ENCODE measurements at regions not wholly inside any gene's neighbourhood (a gene's known extent, or its start where the extent isn't known, plus 50 kb on each side); places are given as distances from the start of the nearest gene placed in this dataset.

DNA sequence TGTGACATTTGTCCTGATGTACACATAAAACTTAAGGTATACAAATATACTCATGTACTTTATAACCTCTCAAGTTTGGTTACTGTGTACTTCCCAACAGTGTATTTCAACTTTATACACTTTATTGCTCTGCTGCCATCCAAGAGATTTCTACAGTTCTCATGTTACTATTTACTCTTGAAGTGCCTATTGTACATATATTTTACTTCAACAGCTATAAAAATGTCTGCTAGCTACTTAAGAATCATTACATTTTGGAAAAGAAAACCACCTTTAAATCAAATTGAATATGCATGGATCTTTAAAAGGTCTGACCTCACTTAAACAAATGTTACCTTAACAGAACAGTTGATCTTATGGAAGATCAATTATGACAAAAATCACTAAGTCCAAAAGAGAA, 1056.4 kb downstream of the ADGRL3 start:
- no peak overlapping the region for H3K27ac ChIP-seq (ENCODE audit: low read depth, low read length)

GRCh38 chr4:62252728-62253127, 1052.6 kb downstream of the ADGRL3 start:
- no peaks in the 10 kb centered on the region for H3K9me2 ChIP-seq (replicated peaks; ENCODE audit: control insufficient read depth, low read length)
- H3K4me2 ChIP-seq (ENCODE audit: low read length) = no peak overlapping the region
- no peaks in the 10 kb centered on the region for H3K79me2 ChIP-seq (ENCODE audit: control insufficient read depth, low read length)
- H3K27ac ChIP-seq (ENCODE audit: low read depth, low read length) = no peak overlapping the region
- no peaks in the 10 kb centered on the region for H3K36me3 ChIP-seq (ENCODE audit: control insufficient read depth, low read length)
- no peaks in the 10 kb centered on the region for H3K9me3 ChIP-seq (ENCODE audit: control insufficient read depth, insufficient read depth, low read length)
- no peak overlapping the region for H3K4me3 ChIP-seq (ENCODE audit: low read length)
- TF ChIP-seq, protein P1, sequence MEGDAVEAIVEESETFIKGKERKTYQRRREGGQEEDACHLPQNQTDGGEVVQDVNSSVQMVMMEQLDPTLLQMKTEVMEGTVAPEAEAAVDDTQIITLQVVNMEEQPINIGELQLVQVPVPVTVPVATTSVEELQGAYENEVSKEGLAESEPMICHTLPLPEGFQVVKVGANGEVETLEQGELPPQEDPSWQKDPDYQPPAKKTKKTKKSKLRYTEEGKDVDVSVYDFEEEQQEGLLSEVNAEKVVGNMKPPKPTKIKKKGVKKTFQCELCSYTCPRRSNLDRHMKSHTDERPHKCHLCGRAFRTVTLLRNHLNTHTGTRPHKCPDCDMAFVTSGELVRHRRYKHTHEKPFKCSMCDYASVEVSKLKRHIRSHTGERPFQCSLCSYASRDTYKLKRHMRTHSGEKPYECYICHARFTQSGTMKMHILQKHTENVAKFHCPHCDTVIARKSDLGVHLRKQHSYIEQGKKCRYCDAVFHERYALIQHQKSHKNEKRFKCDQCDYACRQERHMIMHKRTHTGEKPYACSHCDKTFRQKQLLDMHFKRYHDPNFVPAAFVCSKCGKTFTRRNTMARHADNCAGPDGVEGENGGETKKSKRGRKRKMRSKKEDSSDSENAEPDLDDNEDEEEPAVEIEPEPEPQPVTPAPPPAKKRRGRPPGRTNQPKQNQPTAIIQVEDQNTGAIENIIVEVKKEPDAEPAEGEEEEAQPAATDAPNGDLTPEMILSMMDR (IDR thresholded peaks at IDR 0.05; ENCODE audit: low read depth, low read length, poor library complexity, severe bottlenecking) = no peak
- no peak for TF ChIP-seq EZH2phosphoT487 (IDR thresholded peaks at IDR 0.05; ENCODE audit: borderline replicate concordance, low read length)
- no peaks in the 10 kb centered on the region for H4K20me1 ChIP-seq (ENCODE audit: control insufficient read depth, insufficient read depth, low read depth, low read length)
- H3K27me3 ChIP-seq (ENCODE audit: control insufficient read depth, low read length) = no peaks in the 10 kb centered on the region
- no peaks in the 10 kb centered on the region for H3F3A ChIP-seq (ENCODE audit: control insufficient read depth, insufficient read depth)
- no peaks in the 10 kb centered on the region for H3K4me1 ChIP-seq (ENCODE audit: control insufficient read depth, low read length)

More for the DNA sequence above, 1056.4 kb downstream of the ADGRL3 start:
- H3K9me3 ChIP-seq (ENCODE audit: control insufficient read depth, insufficient read depth, low read length) = no peaks in the 10 kb centered on the region
- no peaks in the 10 kb centered on the region for H3K4me1 ChIP-seq (ENCODE audit: control insufficient read depth, low read length)
- no peaks in the 10 kb centered on the region for H3F3A ChIP-seq (ENCODE audit: control insufficient read depth, insufficient read depth)
- no peaks in the 10 kb centered on the region for H3K27me3 ChIP-seq (ENCODE audit: control insufficient read depth, low read length)
- TF ChIP-seq EZH2phosphoT487 (IDR thresholded peaks at IDR 0.05; ENCODE audit: borderline replicate concordance, low read length) = no peak
- TF ChIP-seq, protein P1 (IDR thresholded peaks at IDR 0.05; ENCODE audit: low read depth, low read length, poor library complexity, severe bottlenecking) = no peak
- no peaks in the 10 kb centered on the region for H3K36me3 ChIP-seq (ENCODE audit: control insufficient read depth, low read length)
- no peak overlapping the region for H3K4me2 ChIP-seq (ENCODE audit: low read length)
- H4K20me1 ChIP-seq (ENCODE audit: control insufficient read depth, insufficient read depth, low read depth, low read length) = no peaks in the 10 kb centered on the region
- H3K79me2 ChIP-seq (ENCODE audit: control insufficient read depth, low read length) = no peaks in the 10 kb centered on the region
- H3K4me3 ChIP-seq (ENCODE audit: low read length) = no peak overlapping the region
- no peaks in the 10 kb centered on the region for H3K9me2 ChIP-seq (replicated peaks; ENCODE audit: control insufficient read depth, low read length)

DNA sequence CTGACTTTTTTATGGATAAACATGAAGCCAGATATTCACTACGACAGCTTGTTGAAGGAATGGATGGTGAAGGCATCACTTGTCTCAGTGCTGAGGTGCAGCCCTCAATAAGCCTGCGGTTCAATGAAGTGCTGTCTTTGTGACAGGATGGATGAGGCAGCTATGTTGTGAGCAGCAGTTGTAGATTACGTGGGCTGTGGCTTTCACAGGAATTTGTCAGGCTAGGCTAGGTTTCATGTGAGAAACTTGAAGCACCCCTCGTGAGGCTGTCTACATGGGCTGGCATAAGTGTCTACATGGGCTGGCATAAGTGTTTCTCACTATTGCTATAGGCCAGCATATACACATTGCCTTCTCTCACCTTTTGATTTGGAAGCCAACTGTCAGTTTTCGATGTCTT, 1050.0 kb downstream of the ADGRL3 start:
- Histone ChIP-seq H3K27me3 (ENCODE audit: control insufficient read depth, low read length) (no peaks in the 10 kb centered on the region), H3K36me3 (ENCODE audit: control insufficient read depth, low read length) (no peaks in the 10 kb centered on the region), H3F3A (ENCODE audit: control insufficient read depth, insufficient read depth) (no peaks in the 10 kb centered on the region), H3K27ac (ENCODE audit: low read depth, low read length) (no peak overlapping the region), H3K4me1 (ENCODE audit: control insufficient read depth, low read length) (no peaks in the 10 kb centered on the region), H4K20me1 (ENCODE audit: control insufficient read depth, insufficient read depth, low read depth, low read length) (no peaks in the 10 kb centered on the region), H3K9me3 (ENCODE audit: control insufficient read depth, insufficient read depth, low read length) (no peaks in the 10 kb centered on the region), H3K4me2 (ENCODE audit: low read length) (no peak overlapping the region), H3K79me2 (ENCODE audit: control insufficient read depth, low read length) (no peaks in the 10 kb centered on the region), H3K9me2 (replicated peaks; ENCODE audit: control insufficient read depth, low read length) (no peaks in the 10 kb centered on the region), H3K4me3 (ENCODE audit: low read length) (no peak overlapping the region)
- TF ChIP-seq, protein P1 (IDR thresholded peaks at IDR 0.05; ENCODE audit: low read depth, low read length, poor library complexity, severe bottlenecking) = no peak
- no peak for TF ChIP-seq EZH2phosphoT487 (IDR thresholded peaks at IDR 0.05; ENCODE audit: borderline replicate concordance, low read length)

GRCh38 chr4:62243895-62244294, 1043.8 kb downstream of the ADGRL3 start:
- no peaks in the 10 kb centered on the region for H4K20me1 ChIP-seq (ENCODE audit: control insufficient read depth, insufficient read depth, low read depth, low read length)
- TF ChIP-seq, protein P1 (IDR thresholded peaks at IDR 0.05; ENCODE audit: low read depth, low read length, poor library complexity, severe bottlenecking) = no peak
- no peak for TF ChIP-seq EZH2phosphoT487 (IDR thresholded peaks at IDR 0.05; ENCODE audit: borderline replicate concordance, low read length)
- H3K27ac ChIP-seq (ENCODE audit: low read depth, low read length) = no peak overlapping the region
- H3K36me3 ChIP-seq (ENCODE audit: control insufficient read depth, low read length) = no peaks in the 10 kb centered on the region
- no peak overlapping the region for H3K4me2 ChIP-seq (ENCODE audit: low read length)
- no peaks in the 10 kb centered on the region for H3K9me3 ChIP-seq (ENCODE audit: control insufficient read depth, insufficient read depth, low read length)
- H3K4me3 ChIP-seq (ENCODE audit: low read length) = no peak overlapping the region
- H3F3A ChIP-seq (ENCODE audit: control insufficient read depth, insufficient read depth) = no peaks in the 10 kb centered on the region
- no peaks in the 10 kb centered on the region for H3K27me3 ChIP-seq (ENCODE audit: control insufficient read depth, low read length)
- no peaks in the 10 kb centered on the region for H3K9me2 ChIP-seq (replicated peaks; ENCODE audit: control insufficient read depth, low read length)
- H3K4me1 ChIP-seq (ENCODE audit: control insufficient read depth, low read length) = no peaks in the 10 kb centered on the region
- no peaks in the 10 kb centered on the region for H3K79me2 ChIP-seq (ENCODE audit: control insufficient read depth, low read length)

Measured in DOHH2 (cell line).